ENCODE measurements at regions not wholly inside any gene's neighbourhood (a gene's known extent, or its start where the extent isn't known, plus 50 kb on each side); places are given as distances from the start of the nearest gene placed in this dataset.

GRCh38 chr9:107715740-107716139 lies 226.2 kb upstream of the KLF4 start:
- no peaks in the 10 kb centered on the region for H3K36me3 ChIP-seq (ENCODE audit: insufficient read depth, insufficient read length, low read length)
- peaks cover 2% of the 10 kb centered on the region for H3K4me1 ChIP-seq (ENCODE audit: insufficient read depth, insufficient read length)
- TF ChIP-seq ZNF274 (IDR thresholded peaks at IDR 0.05; ENCODE audit: low read depth, low read length) (no peak), YY1 (IDR thresholded peaks at IDR 0.05; ENCODE audit: insufficient read depth, insufficient read length) (no peak), SUZ12 (IDR thresholded peaks at IDR 0.05; ENCODE audit: extremely low read depth, insufficient read depth, insufficient read length) (no peak)
- H3K9me3 ChIP-seq (ENCODE audit: insufficient read depth, low read length), result no peaks in the 10 kb centered on the region
- no peak for DNase-seq (ENCODE audit: low read depth, low spot score)
- H3K4me3 ChIP-seq (ENCODE audit: insufficient read length, low read depth), result no peak overlapping the region
- H3K9ac ChIP-seq (ENCODE audit: insufficient read length, low read depth), result no peak overlapping the region
- H3K27me3 ChIP-seq (ENCODE audit: insufficient read depth, insufficient read length), result no peaks in the 10 kb centered on the region

DNA sequence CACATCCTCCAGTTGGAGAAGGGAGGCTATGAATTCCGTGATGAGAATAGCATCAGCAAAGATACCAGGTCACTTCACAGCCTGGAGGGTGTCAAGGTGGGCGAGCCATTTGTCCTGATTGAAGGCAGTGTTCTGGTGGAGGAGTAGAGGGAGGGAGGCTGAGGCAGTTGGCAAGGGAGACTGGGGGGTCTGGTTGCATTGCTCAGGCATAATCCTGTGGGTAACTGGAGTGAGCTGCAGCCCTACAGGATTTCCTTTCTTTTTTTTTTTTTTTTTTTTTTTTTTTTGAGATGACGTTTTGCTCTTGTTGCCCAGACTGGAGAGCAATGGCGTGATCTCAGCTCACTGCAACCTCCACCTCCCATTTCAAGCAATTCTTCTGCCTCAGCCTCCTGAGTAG lies 223.9 kb upstream of the KLF4 start:
- Histone ChIP-seq H3K4me1 (ENCODE audit: insufficient read depth, insufficient read length) (peaks cover 2% of the 10 kb centered on the region), H3K9ac (ENCODE audit: insufficient read length, low read depth) (no peak overlapping the region), H3K4me3 (ENCODE audit: insufficient read length, low read depth) (no peak overlapping the region), H3K9me3 (ENCODE audit: insufficient read depth, low read length) (no peaks in the 10 kb centered on the region), H3K36me3 (ENCODE audit: insufficient read depth, insufficient read length, low read length) (no peaks in the 10 kb centered on the region), H3K27me3 (ENCODE audit: insufficient read depth, insufficient read length) (no peaks in the 10 kb centered on the region)
- no peak for TF ChIP-seq ZNF274 (IDR thresholded peaks at IDR 0.05; ENCODE audit: low read depth, low read length)
- TF ChIP-seq YY1 (IDR thresholded peaks at IDR 0.05; ENCODE audit: insufficient read depth, insufficient read length), result no peak
- TF ChIP-seq SUZ12 (IDR thresholded peaks at IDR 0.05; ENCODE audit: extremely low read depth, insufficient read depth, insufficient read length), result no peak
- DNase-seq (ENCODE audit: low read depth, low spot score), result no peak

DNA sequence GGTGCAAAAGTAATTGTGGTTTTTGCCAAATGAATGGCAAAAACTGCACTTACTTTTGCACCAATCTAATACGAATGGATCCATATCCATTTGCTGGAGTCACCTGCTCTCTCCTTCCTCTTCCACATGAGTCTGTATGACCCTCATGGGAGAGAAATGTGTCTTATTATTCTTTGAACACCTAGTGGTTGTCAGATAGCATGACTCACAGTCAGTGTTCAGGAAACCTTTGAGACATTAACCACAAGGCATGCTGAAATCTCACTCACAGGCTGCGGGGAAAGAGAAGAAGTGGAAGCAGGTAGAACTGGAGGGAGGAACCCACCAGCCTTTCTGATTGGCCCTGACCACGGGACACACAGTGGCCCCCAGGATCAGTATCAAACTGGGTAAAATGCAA lies 222.8 kb upstream of the KLF4 start:
- H3K9ac ChIP-seq (ENCODE audit: insufficient read length, low read depth), result no peak overlapping the region
- no peak overlapping the region for H3K4me3 ChIP-seq (ENCODE audit: insufficient read length, low read depth)
- TF ChIP-seq YY1 (IDR thresholded peaks at IDR 0.05; ENCODE audit: insufficient read depth, insufficient read length) (no peak), ZNF274 (IDR thresholded peaks at IDR 0.05; ENCODE audit: low read depth, low read length) (no peak), SUZ12 (IDR thresholded peaks at IDR 0.05; ENCODE audit: extremely low read depth, insufficient read depth, insufficient read length) (no peak)
- DNase-seq (ENCODE audit: low read depth, low spot score), result no peak
- H3K4me1 ChIP-seq (ENCODE audit: insufficient read depth, insufficient read length), result peaks cover 2% of the 10 kb centered on the region
- no peaks in the 10 kb centered on the region for H3K27me3 ChIP-seq (ENCODE audit: insufficient read depth, insufficient read length)
- H3K9me3 ChIP-seq (ENCODE audit: insufficient read depth, low read length), result no peaks in the 10 kb centered on the region
- no peaks in the 10 kb centered on the region for H3K36me3 ChIP-seq (ENCODE audit: insufficient read depth, insufficient read length, low read length)

GRCh38 chr9:107711542-107711941 lies 222.0 kb upstream of the KLF4 start:
- H3K4me1 ChIP-seq (ENCODE audit: insufficient read depth, insufficient read length), result peaks cover 2% of the 10 kb centered on the region
- H3K27me3 ChIP-seq (ENCODE audit: insufficient read depth, insufficient read length), result no peaks in the 10 kb centered on the region
- TF ChIP-seq YY1 (IDR thresholded peaks at IDR 0.05; ENCODE audit: insufficient read depth, insufficient read length), result no peak
- TF ChIP-seq SUZ12 (IDR thresholded peaks at IDR 0.05; ENCODE audit: extremely low read depth, insufficient read depth, insufficient read length), result no peak
- no peak for TF ChIP-seq ZNF274 (IDR thresholded peaks at IDR 0.05; ENCODE audit: low read depth, low read length)
- no peak overlapping the region for H3K9ac ChIP-seq (ENCODE audit: insufficient read length, low read depth)
- no peak for DNase-seq (ENCODE audit: low read depth, low spot score)
- H3K9me3 ChIP-seq (ENCODE audit: insufficient read depth, low read length), result no peaks in the 10 kb centered on the region
- no peak overlapping the region for H3K4me3 ChIP-seq (ENCODE audit: insufficient read length, low read depth)
- H3K36me3 ChIP-seq (ENCODE audit: insufficient read depth, insufficient read length, low read length), result no peaks in the 10 kb centered on the region

DNA sequence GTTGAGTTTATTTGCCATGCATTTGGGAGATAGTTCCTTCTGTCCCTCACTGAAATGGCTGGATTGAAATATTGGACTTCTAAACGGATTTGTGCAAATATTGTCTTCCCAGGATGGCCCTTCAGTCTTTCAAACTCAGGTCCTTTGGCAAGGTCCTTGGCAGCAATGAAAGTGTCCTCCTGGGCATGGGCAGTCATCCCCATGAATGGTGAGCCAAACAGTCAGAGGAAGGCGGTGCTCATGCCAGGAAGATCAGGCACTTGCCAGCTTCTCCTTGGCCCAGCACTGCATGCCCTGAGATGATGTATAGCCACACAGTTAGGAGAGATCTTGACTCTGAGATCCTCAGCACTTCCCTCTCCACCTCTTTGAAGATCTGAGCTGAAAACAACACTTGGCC lies 221.4 kb upstream of the KLF4 start:
- H3K36me3 ChIP-seq (ENCODE audit: insufficient read depth, insufficient read length, low read length), result no peaks in the 10 kb centered on the region
- no peak for DNase-seq (ENCODE audit: low read depth, low spot score)
- TF ChIP-seq ZNF274 (IDR thresholded peaks at IDR 0.05; ENCODE audit: low read depth, low read length) (no peak), SUZ12 (IDR thresholded peaks at IDR 0.05; ENCODE audit: extremely low read depth, insufficient read depth, insufficient read length) (no peak), YY1 (IDR thresholded peaks at IDR 0.05; ENCODE audit: insufficient read depth, insufficient read length) (no peak)
- no peak overlapping the region for H3K9ac ChIP-seq (ENCODE audit: insufficient read length, low read depth)
- no peaks in the 10 kb centered on the region for H3K27me3 ChIP-seq (ENCODE audit: insufficient read depth, insufficient read length)
- no peak overlapping the region for H3K4me3 ChIP-seq (ENCODE audit: insufficient read length, low read depth)
- H3K4me1 ChIP-seq (ENCODE audit: insufficient read depth, insufficient read length), result peaks cover 2% of the 10 kb centered on the region
- no peaks in the 10 kb centered on the region for H3K9me3 ChIP-seq (ENCODE audit: insufficient read depth, low read length)

DNA sequence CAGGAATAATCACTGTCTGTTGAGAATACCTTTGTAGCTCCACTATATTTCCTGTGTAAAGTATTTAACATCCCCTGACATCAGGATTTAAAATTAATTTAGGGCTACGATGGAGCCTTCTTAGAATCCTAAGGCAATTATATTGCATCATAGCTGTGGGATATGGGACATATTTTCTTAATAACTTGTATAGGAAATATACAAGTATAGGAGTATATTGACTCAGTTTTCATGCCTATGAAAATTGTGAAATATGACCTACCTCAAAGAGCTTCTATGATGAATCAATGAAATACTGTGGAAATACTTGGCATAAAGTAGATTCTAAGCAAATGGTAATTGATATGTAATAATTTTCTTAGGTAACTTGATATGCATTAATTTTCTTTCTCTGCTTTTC lies 221.0 kb upstream of the KLF4 start:
- DNase-seq (ENCODE audit: low read depth, low spot score), result no peak

DNA sequence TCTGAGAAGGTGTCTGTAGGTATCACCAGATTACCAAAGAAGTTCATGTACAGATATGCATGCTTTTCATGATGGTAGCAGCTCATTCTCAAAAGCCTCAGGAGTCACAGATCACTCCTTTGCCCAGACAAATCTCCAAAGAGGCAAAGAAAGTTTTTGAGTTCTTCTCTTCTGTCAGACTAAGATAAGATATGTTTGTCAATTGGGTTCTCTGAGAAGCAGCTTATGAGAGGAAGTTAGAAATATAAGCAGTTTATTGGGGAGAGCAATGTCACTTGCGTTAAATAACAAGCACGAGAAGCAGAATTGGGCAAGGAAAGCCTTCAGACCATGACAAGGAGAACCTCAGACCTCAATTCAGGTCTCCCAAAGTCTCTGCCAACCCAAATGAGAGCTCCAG lies 219.2 kb upstream of the KLF4 start:
- Histone ChIP-seq H3K4me1 (ENCODE audit: insufficient read depth, insufficient read length) (peaks cover 2% of the 10 kb centered on the region), H3K9me3 (ENCODE audit: insufficient read depth, low read length) (no peaks in the 10 kb centered on the region), H3K36me3 (ENCODE audit: insufficient read depth, insufficient read length, low read length) (no peaks in the 10 kb centered on the region), H3K9ac (ENCODE audit: insufficient read length, low read depth) (no peak overlapping the region), H3K27me3 (ENCODE audit: insufficient read depth, insufficient read length) (no peaks in the 10 kb centered on the region), H3K4me3 (ENCODE audit: insufficient read length, low read depth) (no peak overlapping the region)
- DNase-seq (ENCODE audit: low read depth, low spot score), result no peak
- TF ChIP-seq YY1 (IDR thresholded peaks at IDR 0.05; ENCODE audit: insufficient read depth, insufficient read length) (no peak), SUZ12 (IDR thresholded peaks at IDR 0.05; ENCODE audit: extremely low read depth, insufficient read depth, insufficient read length) (no peak), ZNF274 (IDR thresholded peaks at IDR 0.05; ENCODE audit: low read depth, low read length) (no peak)

More for the DNA sequence above, 221.0 kb upstream of the KLF4 start:
- Histone ChIP-seq H3K4me1 (ENCODE audit: insufficient read depth, insufficient read length) (peaks cover 2% of the 10 kb centered on the region), H3K9me3 (ENCODE audit: insufficient read depth, low read length) (no peaks in the 10 kb centered on the region), H3K27me3 (ENCODE audit: insufficient read depth, insufficient read length) (no peaks in the 10 kb centered on the region), H3K4me3 (ENCODE audit: insufficient read length, low read depth) (no peak overlapping the region), H3K9ac (ENCODE audit: insufficient read length, low read depth) (no peak overlapping the region), H3K36me3 (ENCODE audit: insufficient read depth, insufficient read length, low read length) (no peaks in the 10 kb centered on the region)
- TF ChIP-seq ZNF274 (IDR thresholded peaks at IDR 0.05; ENCODE audit: low read depth, low read length), result no peak

GRCh38 chr9:107707915-107708441 lies 218.4 kb upstream of the KLF4 start:
- no peak overlapping the region for H3K9ac ChIP-seq (ENCODE audit: insufficient read length, low read depth)
- no peak for DNase-seq (ENCODE audit: low read depth, low spot score)
- H3K36me3 ChIP-seq (ENCODE audit: insufficient read depth, insufficient read length, low read length), result no peaks in the 10 kb centered on the region
- no peak overlapping the region for H3K4me3 ChIP-seq (ENCODE audit: insufficient read length, low read depth)
- no peaks in the 10 kb centered on the region for H3K27me3 ChIP-seq (ENCODE audit: insufficient read depth, insufficient read length)
- no peaks in the 10 kb centered on the region for H3K9me3 ChIP-seq (ENCODE audit: insufficient read depth, low read length)
- no peak for TF ChIP-seq YY1 (IDR thresholded peaks at IDR 0.05; ENCODE audit: insufficient read depth, insufficient read length)
- no peak for TF ChIP-seq SUZ12 (IDR thresholded peaks at IDR 0.05; ENCODE audit: extremely low read depth, insufficient read depth, insufficient read length)
- TF ChIP-seq ZNF274 (IDR thresholded peaks at IDR 0.05; ENCODE audit: low read depth, low read length), result no peak
- peaks cover 2% of the 10 kb centered on the region for H3K4me1 ChIP-seq (ENCODE audit: insufficient read depth, insufficient read length)

All from NT2/D1 (cell line).